ENCODE measurements at regions not wholly inside any gene's neighbourhood (a gene's known extent, or its start where the extent isn't known, plus 50 kb on each side); places are given as distances from the start of the nearest gene placed in this dataset.
A peak's percentile ranks its signal among the peaks of the same experiment; 100 is the strongest.

DNA sequence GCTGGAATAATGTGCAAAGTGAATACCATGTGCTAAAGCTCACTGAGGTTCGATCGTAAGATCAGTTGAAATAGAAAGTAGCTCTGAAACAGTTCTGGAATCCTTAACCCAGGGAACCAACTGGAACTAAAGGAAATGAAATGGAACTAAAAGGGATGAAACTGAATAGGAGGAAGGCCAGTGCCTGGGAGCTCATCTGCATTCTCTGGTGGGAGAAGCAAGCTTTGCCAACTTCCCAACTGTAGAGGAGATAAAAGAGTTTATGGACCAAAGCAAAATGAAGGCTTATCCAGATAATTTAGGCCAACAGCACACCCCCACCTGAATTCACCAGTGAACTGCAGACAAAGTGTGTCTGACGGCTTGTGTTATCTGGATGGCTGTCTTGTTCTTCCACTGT lies 188.6 kb upstream of the HABP2 start:
- Histone ChIP-seq H3K4me1 (ENCODE audit: control insufficient read depth, insufficient read depth, low read length) (no peaks in the 10 kb centered on the region), H3K4me3 (ENCODE audit: low read depth, low read length) (no peak overlapping the region), H3K9me3 (ENCODE audit: control insufficient read depth, insufficient read depth, low read length) (no peaks in the 10 kb centered on the region), H3K27ac (ENCODE audit: low read depth, low read length) (no peak overlapping the region), H3K36me3 (ENCODE audit: control insufficient read depth, insufficient read depth, low read length) (no peaks in the 10 kb centered on the region), H3K27me3 (ENCODE audit: control insufficient read depth, insufficient read depth, low read length) (no peaks in the 10 kb centered on the region)
- 46% methylated on average over 3 of the region's 3 CpGs for WGBS (ENCODE audit: insufficient coverage)
- DNase-seq (ENCODE audit: low read depth in 4 of 6, low spot score in 6 of 6), result peak in 2 of 6 donors; percentile 47 to 72

DNA sequence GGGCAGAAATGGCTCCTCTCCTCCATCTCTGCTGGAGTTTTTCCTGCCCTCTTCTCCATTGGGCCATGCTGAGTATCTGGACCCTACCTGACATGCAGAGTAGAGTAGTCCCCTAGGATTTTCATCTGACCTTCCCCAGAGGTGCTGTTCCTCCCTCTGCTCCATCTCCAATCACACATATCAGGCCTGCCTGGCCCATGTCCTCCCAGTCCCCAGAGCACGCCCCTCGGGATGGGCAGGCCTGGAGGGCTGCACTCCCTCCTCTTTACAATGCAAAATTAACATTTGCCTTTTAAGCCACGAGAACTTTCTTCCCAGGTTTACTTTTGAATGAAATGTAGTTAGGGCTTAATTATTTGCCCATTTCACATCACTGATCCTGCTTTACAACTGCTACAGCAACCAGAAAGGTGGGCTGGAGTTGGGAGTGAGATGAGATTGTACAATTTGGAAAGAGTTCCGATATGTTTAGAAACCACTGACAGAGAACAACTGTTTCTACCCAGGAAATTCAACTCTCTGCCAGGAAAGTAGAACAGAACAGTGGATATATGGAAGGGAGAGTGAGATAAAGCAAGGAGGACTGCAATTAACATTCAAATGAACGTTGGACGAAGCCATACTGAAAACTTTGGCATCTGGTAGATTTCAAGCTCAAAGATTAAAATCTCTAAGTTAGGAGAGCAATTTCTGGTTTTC lies 184.0 kb upstream of the HABP2 start:
- H3K36me3 ChIP-seq (ENCODE audit: control insufficient read depth, insufficient read depth, low read length), result no peaks in the 10 kb centered on the region
- H3K4me3 ChIP-seq (ENCODE audit: low read depth, low read length), result no peak overlapping the region
- H3K4me1 ChIP-seq (ENCODE audit: control insufficient read depth, insufficient read depth, low read length), result no peaks in the 10 kb centered on the region
- H3K27me3 ChIP-seq (ENCODE audit: control insufficient read depth, insufficient read depth, low read length), result no peaks in the 10 kb centered on the region
- no peaks in the 10 kb centered on the region for H3K9me3 ChIP-seq (ENCODE audit: control insufficient read depth, insufficient read depth, low read length)
- no peak overlapping the region for H3K27ac ChIP-seq (ENCODE audit: low read depth, low read length)
- 55% methylated on average over 3 of the region's 6 CpGs for whole genome bisulfite sequencing (ENCODE audit: insufficient coverage)
- DNase-seq (ENCODE audit: low read depth in 4 of 6, low spot score in 6 of 6), result peak in 1 of 6 donors; percentile 71

DNA sequence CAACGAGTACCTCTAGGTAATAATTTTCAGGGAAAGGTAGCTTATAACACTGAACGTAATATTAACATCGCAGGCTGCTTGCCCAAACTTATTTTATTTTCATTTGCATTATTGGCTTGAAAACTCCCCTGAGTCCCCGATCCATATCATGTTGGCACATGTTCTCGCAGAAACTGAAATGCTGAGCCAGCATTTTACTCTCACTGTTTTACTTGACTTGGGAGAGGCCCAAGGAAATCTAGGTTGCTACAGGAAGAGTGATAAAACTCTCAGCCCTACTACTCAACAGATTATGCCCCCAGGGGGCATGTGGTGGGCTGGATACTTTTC lies 183.5 kb upstream of the HABP2 start:
- Histone ChIP-seq H3K27ac (ENCODE audit: low read depth, low read length) (no peak overlapping the region), H3K4me1 (ENCODE audit: control insufficient read depth, insufficient read depth, low read length) (no peaks in the 10 kb centered on the region), H3K36me3 (ENCODE audit: control insufficient read depth, insufficient read depth, low read length) (no peaks in the 10 kb centered on the region), H3K27me3 (ENCODE audit: control insufficient read depth, insufficient read depth, low read length) (no peaks in the 10 kb centered on the region), H3K9me3 (ENCODE audit: control insufficient read depth, insufficient read depth, low read length) (no peaks in the 10 kb centered on the region), H3K4me3 (ENCODE audit: low read depth, low read length) (no peak overlapping the region)
- WGBS (ENCODE audit: insufficient coverage), result 62% methylated on average over 4 of the region's 5 CpGs
- peak in 2 of 6 donors; percentile 70 to 84 for DNase-seq (ENCODE audit: low read depth in 4 of 6, low spot score in 6 of 6)

DNA sequence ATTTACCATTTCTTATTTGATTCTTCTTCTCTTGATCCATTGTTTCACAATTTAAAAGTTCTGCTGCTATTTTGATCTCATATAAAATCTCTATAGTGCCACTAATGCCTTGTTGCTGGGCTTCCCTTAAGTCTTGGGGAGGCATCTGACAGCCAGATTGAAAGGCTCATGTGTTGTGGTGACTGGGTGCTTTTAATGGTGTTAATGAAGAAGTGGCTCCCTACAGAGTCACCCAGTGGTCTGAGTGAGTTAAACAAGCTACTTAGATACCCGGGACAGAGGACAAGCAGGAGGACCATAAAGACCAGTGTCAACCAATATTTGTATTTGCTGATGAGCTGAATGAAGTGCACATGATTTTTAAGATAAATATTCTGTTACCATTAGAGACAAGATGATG lies 176.4 kb upstream of the HABP2 start:
- WGBS (ENCODE audit: insufficient coverage), result 57% methylated on average over 1 of the region's 1 CpG
- no peaks in the 10 kb centered on the region for H3K9me3 ChIP-seq (ENCODE audit: control insufficient read depth, insufficient read depth, low read length)
- H3K27ac ChIP-seq (ENCODE audit: low read depth, low read length), result no peak overlapping the region
- no peaks in the 10 kb centered on the region for H3K27me3 ChIP-seq (ENCODE audit: control insufficient read depth, insufficient read depth, low read length)
- no peaks in the 10 kb centered on the region for H3K36me3 ChIP-seq (ENCODE audit: control insufficient read depth, insufficient read depth, low read length)
- H3K4me3 ChIP-seq (ENCODE audit: low read depth, low read length), result no peak overlapping the region
- H3K4me1 ChIP-seq (ENCODE audit: control insufficient read depth, insufficient read depth, low read length), result no peaks in the 10 kb centered on the region
- DNase-seq (ENCODE audit: low read depth in 4 of 6, low spot score in 6 of 6), result no peak

DNA sequence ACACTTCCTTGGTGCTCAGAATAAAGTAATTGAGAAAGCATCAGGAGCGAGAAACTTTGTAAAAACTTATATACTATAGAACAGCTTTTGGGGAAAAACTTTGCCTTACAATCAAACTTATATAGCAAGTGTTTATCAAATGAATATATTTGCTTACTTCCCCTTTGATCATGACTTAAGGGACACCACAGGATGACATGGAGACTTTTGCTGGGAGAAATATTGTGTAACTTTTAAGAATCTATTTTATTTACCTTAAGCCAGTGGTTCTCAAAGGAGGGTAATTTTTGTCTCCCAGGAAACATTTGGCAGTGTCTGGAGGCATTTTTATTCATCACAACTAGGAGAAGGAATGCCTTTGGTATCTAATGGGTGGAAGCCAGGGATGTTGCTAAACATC lies 173.8 kb upstream of the HABP2 start:
- no peak overlapping the region for H3K4me3 ChIP-seq (ENCODE audit: low read depth, low read length)
- no peaks in the 10 kb centered on the region for H3K4me1 ChIP-seq (ENCODE audit: control insufficient read depth, insufficient read depth, low read length)
- no peak for DNase-seq (ENCODE audit: low read depth in 4 of 6, low spot score in 6 of 6)
- WGBS (ENCODE audit: insufficient coverage), result no CpG with 5 or more reads among the region's 1 CpG
- no peaks in the 10 kb centered on the region for H3K9me3 ChIP-seq (ENCODE audit: control insufficient read depth, insufficient read depth, low read length)
- H3K27me3 ChIP-seq (ENCODE audit: control insufficient read depth, insufficient read depth, low read length), result no peaks in the 10 kb centered on the region
- H3K27ac ChIP-seq (ENCODE audit: low read depth, low read length), result no peak overlapping the region
- no peaks in the 10 kb centered on the region for H3K36me3 ChIP-seq (ENCODE audit: control insufficient read depth, insufficient read depth, low read length)

DNA sequence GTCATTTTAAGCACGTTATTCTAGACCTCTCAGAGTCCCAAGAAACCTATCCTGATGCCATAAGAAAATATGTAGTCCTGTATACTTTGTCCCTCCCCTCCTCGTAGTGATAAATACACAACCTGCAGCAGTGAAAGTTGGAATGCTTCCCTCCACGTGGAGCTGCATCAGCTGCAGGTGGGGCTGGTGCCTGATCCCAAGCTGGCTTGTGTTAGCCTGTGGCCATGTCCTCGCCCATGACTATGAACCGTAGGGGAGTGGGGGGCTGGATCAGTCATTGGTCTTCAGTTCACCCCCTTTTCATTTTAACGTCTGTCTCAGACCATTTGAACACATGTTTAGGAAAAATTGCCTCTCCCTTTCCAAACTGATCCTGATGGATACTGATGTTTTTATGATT lies 171.4 kb upstream of the HABP2 start:
- no CpG with 5 or more reads among the region's 6 CpGs for WGBS (ENCODE audit: insufficient coverage)
- Histone ChIP-seq H3K9me3 (ENCODE audit: control insufficient read depth, insufficient read depth, low read length) (no peaks in the 10 kb centered on the region), H3K36me3 (ENCODE audit: control insufficient read depth, insufficient read depth, low read length) (no peaks in the 10 kb centered on the region), H3K27ac (ENCODE audit: low read depth, low read length) (no peak overlapping the region), H3K4me1 (ENCODE audit: control insufficient read depth, insufficient read depth, low read length) (peaks cover 7% of the 10 kb centered on the region), H3K27me3 (ENCODE audit: control insufficient read depth, insufficient read depth, low read length) (no peaks in the 10 kb centered on the region), H3K4me3 (ENCODE audit: low read depth, low read length) (no peak overlapping the region)
- DNase-seq (ENCODE audit: low read depth in 4 of 6, low spot score in 6 of 6), result no peak

DNA sequence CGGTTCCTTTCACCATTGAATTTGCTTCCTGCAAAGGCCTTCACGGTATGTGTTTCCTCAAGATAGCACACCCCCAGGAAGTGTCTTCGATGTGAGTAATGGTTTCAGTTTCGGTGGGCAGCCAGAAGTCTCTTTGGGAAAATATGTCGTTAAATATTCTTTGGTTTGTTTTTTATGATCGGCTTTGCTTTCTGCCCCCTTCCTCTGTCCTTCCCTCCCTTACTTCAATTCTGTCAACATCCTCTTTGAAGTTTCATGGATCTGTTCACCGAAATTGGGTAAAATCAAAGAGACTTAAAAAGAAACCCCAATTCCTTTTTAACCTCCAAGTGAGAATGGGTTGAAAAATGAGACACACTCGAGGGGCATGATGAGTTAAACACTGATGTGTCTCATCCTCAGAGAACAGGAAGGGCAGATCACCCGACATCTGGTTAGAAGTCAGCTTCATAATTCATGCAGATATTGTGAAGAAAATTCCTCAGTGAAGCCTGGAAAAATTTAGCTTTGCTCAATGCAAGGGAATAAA lies 170.8 kb upstream of the HABP2 start:
- no peak overlapping the region for H3K4me3 ChIP-seq (ENCODE audit: low read depth, low read length)
- DNase-seq (ENCODE audit: low read depth in 4 of 6, low spot score in 6 of 6), result no peak
- no peaks in the 10 kb centered on the region for H3K9me3 ChIP-seq (ENCODE audit: control insufficient read depth, insufficient read depth, low read length)
- WGBS (ENCODE audit: insufficient coverage), result 69% methylated on average over 2 of the region's 9 CpGs
- H3K4me1 ChIP-seq (ENCODE audit: control insufficient read depth, insufficient read depth, low read length), result peaks cover 7% of the 10 kb centered on the region
- no peaks in the 10 kb centered on the region for H3K36me3 ChIP-seq (ENCODE audit: control insufficient read depth, insufficient read depth, low read length)
- no peak overlapping the region for H3K27ac ChIP-seq (ENCODE audit: low read depth, low read length)
- peaks cover 6% of the 10 kb centered on the region for H3K27me3 ChIP-seq (ENCODE audit: control insufficient read depth, insufficient read depth, low read length)

DNA sequence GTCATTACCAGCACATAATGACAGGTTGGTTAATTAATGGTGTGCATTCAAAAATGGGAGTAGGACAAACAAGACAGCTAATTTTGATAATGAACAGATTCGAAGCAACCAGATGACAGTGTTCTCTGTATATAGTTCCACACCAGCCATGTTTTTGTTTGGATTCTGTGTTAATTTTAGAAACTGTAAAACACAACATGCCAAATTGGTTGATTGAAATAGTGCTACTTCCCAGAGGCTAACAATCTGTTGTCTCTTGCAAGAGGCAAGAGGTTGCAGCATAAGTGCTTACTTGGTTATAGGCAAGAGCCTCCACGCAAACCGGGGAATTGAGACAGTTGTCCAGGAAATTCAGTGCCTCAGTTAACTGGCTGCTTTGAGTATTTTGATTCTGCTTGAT lies 170.2 kb upstream of the HABP2 start:
- peaks cover 7% of the 10 kb centered on the region for H3K4me1 ChIP-seq (ENCODE audit: control insufficient read depth, insufficient read depth, low read length)
- DNase-seq (ENCODE audit: low read depth in 4 of 6, low spot score in 6 of 6), result peak in 1 of 6 donors; percentile 24
- H3K9me3 ChIP-seq (ENCODE audit: control insufficient read depth, insufficient read depth, low read length), result no peaks in the 10 kb centered on the region
- WGBS (ENCODE audit: insufficient coverage), result 100% methylated on average over 2 of the region's 3 CpGs
- H3K27me3 ChIP-seq (ENCODE audit: control insufficient read depth, insufficient read depth, low read length), result peaks cover 7% of the 10 kb centered on the region
- no peaks in the 10 kb centered on the region for H3K36me3 ChIP-seq (ENCODE audit: control insufficient read depth, insufficient read depth, low read length)
- H3K4me3 ChIP-seq (ENCODE audit: low read depth, low read length), result no peak overlapping the region
- no peak overlapping the region for H3K27ac ChIP-seq (ENCODE audit: low read depth, low read length)

DNA sequence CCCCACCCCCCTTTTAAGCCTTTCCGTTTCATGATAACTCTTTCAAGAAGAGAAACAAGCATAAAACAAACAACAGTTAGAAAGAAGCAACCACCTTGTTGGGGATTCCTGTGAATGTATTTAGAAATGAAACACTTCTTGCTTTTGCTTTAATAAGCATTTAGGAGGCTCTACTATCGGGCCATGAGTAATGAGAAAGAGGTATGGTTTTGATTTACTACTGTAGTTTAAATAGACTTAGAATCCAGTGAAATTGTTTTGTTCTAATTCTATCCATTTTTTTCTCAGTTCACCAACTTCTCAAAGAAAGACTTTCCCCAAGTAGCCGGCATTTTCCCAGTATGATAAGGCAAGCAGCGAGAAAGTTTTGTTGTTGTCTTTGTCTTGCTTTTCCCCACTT lies 168.7 kb upstream of the HABP2 start:
- peaks cover 7% of the 10 kb centered on the region for H3K27me3 ChIP-seq (ENCODE audit: control insufficient read depth, insufficient read depth, low read length)
- H3K36me3 ChIP-seq (ENCODE audit: control insufficient read depth, insufficient read depth, low read length), result no peaks in the 10 kb centered on the region
- peaks cover 7% of the 10 kb centered on the region for H3K4me1 ChIP-seq (ENCODE audit: control insufficient read depth, insufficient read depth, low read length)
- WGBS (ENCODE audit: insufficient coverage), result no CpG with 5 or more reads among the region's 4 CpGs
- H3K27ac ChIP-seq (ENCODE audit: low read depth, low read length), result no peak overlapping the region
- no peak overlapping the region for H3K4me3 ChIP-seq (ENCODE audit: low read depth, low read length)
- DNase-seq (ENCODE audit: low read depth in 4 of 6, low spot score in 6 of 6), result no peak
- no peaks in the 10 kb centered on the region for H3K9me3 ChIP-seq (ENCODE audit: control insufficient read depth, insufficient read depth, low read length)
